GM12872 (cell line): ENCODE measurements at regions not wholly inside any gene's neighbourhood (a gene's known extent, or its start where the extent isn't known, plus 50 kb on each side); places are given as distances from the start of the nearest gene placed in this dataset.

ENCODE experiments used
- TF ChIP-seq, protein P1 (sequence below): IDR thresholded peaks from 3 replicates; pipeline ENCODE4 v1.5.1; 2011; ENCODE audit warnings: low read depth, mild to moderate bottlenecking, low read length, moderate library complexity; ENCODE audit not compliant: insufficient read depth

DNA sequence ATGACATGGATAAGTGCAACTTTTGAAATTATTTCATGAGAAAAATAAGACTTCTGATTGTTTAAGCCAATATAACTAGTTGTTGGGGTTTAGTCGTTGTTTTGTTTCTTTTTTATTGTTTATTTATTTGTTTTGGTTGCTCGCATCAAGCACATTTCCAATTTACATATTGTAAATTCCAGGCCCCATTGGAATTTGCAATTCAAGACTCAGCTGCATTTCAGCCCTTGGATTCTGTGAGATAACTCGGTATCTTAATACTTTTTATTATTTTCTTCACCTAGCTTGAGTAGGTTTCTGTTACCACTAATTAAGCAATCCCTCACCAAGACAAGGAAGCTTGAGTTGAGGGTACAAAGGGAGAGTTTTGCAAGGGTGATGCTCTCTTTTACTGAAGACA lies 318.3 kb upstream of the GATB start:
- TF ChIP-seq, protein P1, sequence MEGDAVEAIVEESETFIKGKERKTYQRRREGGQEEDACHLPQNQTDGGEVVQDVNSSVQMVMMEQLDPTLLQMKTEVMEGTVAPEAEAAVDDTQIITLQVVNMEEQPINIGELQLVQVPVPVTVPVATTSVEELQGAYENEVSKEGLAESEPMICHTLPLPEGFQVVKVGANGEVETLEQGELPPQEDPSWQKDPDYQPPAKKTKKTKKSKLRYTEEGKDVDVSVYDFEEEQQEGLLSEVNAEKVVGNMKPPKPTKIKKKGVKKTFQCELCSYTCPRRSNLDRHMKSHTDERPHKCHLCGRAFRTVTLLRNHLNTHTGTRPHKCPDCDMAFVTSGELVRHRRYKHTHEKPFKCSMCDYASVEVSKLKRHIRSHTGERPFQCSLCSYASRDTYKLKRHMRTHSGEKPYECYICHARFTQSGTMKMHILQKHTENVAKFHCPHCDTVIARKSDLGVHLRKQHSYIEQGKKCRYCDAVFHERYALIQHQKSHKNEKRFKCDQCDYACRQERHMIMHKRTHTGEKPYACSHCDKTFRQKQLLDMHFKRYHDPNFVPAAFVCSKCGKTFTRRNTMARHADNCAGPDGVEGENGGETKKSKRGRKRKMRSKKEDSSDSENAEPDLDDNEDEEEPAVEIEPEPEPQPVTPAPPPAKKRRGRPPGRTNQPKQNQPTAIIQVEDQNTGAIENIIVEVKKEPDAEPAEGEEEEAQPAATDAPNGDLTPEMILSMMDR, result no peak

DNA sequence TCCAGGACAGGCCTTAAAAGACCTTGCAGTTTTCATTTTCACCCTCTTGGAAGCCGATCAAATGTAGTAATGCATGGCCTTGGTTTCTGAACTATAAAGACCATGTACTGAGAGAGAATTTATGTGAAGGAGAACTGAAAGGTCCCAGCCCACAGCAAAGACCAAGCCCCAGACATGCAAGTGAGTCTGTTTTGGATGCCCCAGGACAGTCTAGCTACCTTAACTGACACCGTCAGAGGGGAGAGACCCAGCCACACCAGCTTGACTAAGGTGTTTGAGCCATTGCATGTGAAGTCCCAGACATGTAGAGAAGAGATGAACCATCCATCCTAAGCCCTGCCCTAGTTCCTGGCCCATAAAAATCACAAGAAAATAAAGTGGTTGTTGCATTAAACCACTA lies 316.8 kb upstream of the GATB start:
- TF ChIP-seq, protein P1, result no peak

DNA sequence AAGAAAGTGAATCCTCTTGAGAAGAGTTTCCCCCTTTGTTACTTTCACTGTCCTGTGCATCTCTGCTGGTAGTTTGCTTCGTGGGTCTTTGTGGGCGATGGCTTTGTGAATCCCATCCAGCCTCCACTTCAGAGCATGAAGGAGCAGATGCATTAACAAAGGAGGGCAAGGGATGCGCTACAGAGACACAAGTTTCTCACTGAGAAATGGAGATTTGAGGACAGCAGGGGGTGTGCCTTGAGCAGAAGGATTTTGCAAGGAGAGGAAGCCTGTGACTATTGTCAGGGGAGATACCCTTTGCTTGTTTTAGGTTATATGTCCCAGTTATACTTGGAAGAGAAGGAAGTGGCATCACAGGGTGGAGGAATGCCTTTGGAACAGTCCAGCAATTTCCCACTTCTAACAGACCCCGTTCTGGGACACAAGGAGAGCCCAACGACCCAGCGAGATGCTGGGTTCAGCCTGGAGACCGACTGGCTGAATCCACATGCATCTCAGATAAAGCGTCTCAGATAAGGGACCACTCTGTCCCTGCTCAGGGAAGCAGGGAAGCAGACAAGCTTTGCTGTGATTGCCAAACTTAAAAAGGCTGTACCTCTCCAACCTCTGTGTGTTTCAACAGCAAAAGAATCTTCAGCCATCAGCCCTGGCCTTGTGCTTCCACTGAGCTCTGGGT lies 314.6 kb upstream of the GATB start:
- TF ChIP-seq, protein P1, result no peak

- TF ChIP-seq, protein P1, result no peak
These were observed 313.8 kb upstream of the GATB start for GRCh38 chr4:152074573-152074972.

DNA sequence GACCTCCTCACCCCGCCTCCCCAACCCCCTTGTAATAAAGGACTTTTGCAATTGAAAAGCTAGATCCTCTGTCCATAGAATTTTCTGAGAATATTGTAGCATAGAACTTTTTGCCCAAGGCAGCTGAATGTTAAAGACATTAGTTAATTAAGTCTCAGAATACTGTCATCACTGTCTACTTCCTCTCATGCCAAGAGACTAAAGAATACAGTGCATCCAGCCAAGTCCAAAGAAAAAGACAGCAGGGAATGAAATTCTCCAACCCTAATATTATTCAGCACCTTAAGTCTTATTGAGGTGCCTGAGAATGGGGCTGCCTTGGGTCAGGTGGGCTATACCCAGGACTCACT lies 313.3 kb upstream of the GATB start:
- TF ChIP-seq, protein P1, result no peak

- TF ChIP-seq, protein P1, result no peak
These were observed 312.7 kb upstream of the GATB start for GRCh38 chr4:152073351-152074087.

DNA sequence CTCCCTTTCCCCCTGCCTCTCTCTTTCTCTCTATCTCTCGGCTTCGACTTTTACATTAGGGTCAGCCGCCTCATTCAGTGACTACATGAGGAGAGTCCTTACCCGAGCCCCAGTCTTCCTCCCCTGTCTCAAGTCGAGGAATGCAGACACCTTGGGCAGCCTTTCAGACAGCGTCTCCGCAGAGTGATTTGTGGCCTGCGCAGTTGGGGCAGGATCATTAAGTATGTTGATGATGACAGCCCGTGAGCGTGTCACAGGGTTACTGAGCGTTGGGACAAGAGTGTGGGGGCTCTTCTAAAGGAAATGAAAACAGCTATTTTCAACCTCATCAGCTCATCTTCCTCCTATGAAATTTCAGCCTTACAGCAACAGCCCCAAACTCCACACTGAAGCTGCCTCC lies 312.1 kb upstream of the GATB start:
- TF ChIP-seq, protein P1, result no peak
